ENCODE measurements at regions not wholly inside any gene's neighbourhood (a gene's known extent, or its start where the extent isn't known, plus 50 kb on each side); places are given as distances from the start of the nearest gene placed in this dataset.

DNA sequence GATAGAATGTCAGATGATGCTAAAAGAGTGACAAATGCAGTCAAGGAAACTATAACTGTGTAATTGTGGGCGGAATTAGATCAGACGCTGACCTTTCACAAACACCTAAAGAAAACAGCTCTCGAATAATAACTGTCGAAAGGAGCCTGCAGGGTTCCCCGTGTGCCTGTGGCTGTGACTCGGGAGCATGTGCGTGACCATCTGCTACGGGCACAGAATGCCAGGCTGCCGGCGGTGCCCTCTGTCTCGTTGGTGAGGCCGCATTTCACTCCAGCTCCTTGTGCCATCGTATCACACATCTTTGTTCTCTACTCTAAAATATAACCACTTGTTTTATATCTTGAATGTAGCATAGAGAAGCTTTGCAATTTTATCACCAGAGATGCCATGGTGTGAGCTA lies 267.8 kb upstream of the FMN2 start:
- DNase-seq (ENCODE audit: low spot score in 2 of 2): no peak
- Histone ChIP-seq H3K9me3 (no peaks in the 10 kb centered on the region), H3K27ac (no peak overlapping the region), H3K4me3 (no peak overlapping the region), H3K4me1 (no peaks in the 10 kb centered on the region), H3K27me3 (no peaks in the 10 kb centered on the region), H3K36me3 (no peaks in the 10 kb centered on the region)
- 89% methylated on average over 13 of the region's 13 CpGs for WGBS
- TF ChIP-seq POLR2A (IDR thresholded peaks at IDR 0.05): no peak
- TF ChIP-seq POLR2AphosphoS5 (IDR thresholded peaks at IDR 0.05): no peak

DNA sequence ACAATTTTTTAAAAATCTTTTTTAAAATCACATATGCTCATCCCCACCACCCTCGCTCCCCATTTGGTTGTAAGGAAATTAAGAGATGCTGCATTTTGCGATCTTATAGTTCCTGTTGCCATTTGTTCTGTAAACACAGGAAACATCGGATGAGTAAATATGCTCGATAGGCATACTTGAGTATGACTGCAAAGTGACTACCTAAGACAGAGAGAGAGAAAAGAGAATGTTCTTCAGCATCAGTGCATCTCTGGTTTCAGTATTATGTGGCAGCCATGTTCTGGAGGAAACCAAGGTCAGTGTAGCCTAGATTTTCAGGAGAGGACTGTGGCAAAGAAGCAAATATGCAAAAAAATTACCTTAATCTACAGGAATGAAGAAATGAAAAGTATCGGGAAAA lies 265.5 kb upstream of the FMN2 start:
- 93% methylated on average over 5 of the region's 5 CpGs for WGBS

DNA sequence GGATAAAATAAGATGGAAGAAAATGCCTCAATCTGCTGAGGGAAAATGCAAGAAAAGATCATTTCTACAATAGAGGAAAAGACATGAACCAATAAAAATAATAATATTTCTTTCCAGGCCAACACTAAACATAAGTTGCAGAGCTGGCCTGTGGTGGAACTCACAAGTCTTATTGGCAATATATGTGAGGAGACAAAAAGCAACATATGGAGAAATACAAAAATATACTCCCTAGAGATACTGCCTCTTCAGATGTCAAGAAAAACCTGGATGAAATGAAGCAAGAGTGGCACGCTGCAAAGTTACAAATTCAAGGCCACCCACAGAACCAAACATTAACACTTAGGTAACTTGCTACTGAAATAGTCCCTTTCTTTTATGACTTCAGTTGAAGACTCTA lies 264.9 kb upstream of the FMN2 start:
- TF ChIP-seq POLR2A (IDR thresholded peaks at IDR 0.05) (no peak), POLR2AphosphoS5 (IDR thresholded peaks at IDR 0.05) (no peak), EP300 (IDR thresholded peaks at IDR 0.05) (no peak)
- TF ChIP-seq, protein P1, sequence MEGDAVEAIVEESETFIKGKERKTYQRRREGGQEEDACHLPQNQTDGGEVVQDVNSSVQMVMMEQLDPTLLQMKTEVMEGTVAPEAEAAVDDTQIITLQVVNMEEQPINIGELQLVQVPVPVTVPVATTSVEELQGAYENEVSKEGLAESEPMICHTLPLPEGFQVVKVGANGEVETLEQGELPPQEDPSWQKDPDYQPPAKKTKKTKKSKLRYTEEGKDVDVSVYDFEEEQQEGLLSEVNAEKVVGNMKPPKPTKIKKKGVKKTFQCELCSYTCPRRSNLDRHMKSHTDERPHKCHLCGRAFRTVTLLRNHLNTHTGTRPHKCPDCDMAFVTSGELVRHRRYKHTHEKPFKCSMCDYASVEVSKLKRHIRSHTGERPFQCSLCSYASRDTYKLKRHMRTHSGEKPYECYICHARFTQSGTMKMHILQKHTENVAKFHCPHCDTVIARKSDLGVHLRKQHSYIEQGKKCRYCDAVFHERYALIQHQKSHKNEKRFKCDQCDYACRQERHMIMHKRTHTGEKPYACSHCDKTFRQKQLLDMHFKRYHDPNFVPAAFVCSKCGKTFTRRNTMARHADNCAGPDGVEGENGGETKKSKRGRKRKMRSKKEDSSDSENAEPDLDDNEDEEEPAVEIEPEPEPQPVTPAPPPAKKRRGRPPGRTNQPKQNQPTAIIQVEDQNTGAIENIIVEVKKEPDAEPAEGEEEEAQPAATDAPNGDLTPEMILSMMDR (IDR thresholded peaks at IDR 0.05): no peak
- no peak for DNase-seq (ENCODE audit: low spot score in 2 of 2)
- no peaks in the 10 kb centered on the region for H3K36me3 ChIP-seq
- H3K4me1 ChIP-seq: no peaks in the 10 kb centered on the region
- no peak overlapping the region for H3K4me3 ChIP-seq
- 76% methylated on average over 1 of the region's 1 CpG for WGBS
- H3K27ac ChIP-seq: no peak overlapping the region
- no peaks in the 10 kb centered on the region for H3K9me3 ChIP-seq
- H3K27me3 ChIP-seq: no peaks in the 10 kb centered on the region

More for the DNA sequence above, 265.5 kb upstream of the FMN2 start:
- TF ChIP-seq, protein P1 (IDR thresholded peaks at IDR 0.05): no peak
- TF ChIP-seq EP300 (IDR thresholded peaks at IDR 0.05) (no peak), POLR2AphosphoS5 (IDR thresholded peaks at IDR 0.05) (no peak), POLR2A (IDR thresholded peaks at IDR 0.05) (no peak)
- Histone ChIP-seq H3K27ac (no peak overlapping the region), H3K36me3 (no peaks in the 10 kb centered on the region), H3K27me3 (no peaks in the 10 kb centered on the region), H3K4me1 (no peaks in the 10 kb centered on the region), H3K4me3 (no peak overlapping the region), H3K9me3 (no peaks in the 10 kb centered on the region)
- no peak for DNase-seq (ENCODE audit: low spot score in 2 of 2)

DNA sequence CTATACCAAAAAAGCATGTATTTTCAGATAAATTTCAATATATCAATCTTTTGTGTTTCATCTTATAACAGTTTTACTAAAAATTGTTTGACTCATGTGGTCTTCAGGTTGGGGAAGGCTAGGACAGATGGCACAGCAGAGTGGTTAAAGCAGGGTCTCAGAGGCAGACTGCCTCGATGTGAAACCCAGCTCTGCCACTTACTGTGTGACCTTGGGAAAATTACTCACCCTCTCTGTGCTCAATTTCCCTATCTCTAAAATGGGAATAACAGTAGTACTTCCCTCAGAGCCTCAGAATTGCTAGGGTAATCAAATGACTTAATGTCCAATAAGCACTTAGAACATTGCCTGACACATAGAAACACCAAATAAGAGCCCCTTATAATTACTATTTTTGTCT lies 262.1 kb upstream of the FMN2 start:
- Histone ChIP-seq H3K36me3 (no peaks in the 10 kb centered on the region), H3K4me3 (no peak overlapping the region), H3K9me3 (no peaks in the 10 kb centered on the region), H3K4me1 (no peaks in the 10 kb centered on the region), H3K27ac (no peak overlapping the region), H3K27me3 (no peaks in the 10 kb centered on the region)
- no peak for DNase-seq (ENCODE audit: low spot score in 2 of 2)
- 88% methylated on average over 1 of the region's 1 CpG for WGBS
- TF ChIP-seq POLR2A (IDR thresholded peaks at IDR 0.05) (no peak), EP300 (IDR thresholded peaks at IDR 0.05) (no peak), POLR2AphosphoS5 (IDR thresholded peaks at IDR 0.05) (no peak)
- TF ChIP-seq, protein P1 (IDR thresholded peaks at IDR 0.05): no peak

DNA sequence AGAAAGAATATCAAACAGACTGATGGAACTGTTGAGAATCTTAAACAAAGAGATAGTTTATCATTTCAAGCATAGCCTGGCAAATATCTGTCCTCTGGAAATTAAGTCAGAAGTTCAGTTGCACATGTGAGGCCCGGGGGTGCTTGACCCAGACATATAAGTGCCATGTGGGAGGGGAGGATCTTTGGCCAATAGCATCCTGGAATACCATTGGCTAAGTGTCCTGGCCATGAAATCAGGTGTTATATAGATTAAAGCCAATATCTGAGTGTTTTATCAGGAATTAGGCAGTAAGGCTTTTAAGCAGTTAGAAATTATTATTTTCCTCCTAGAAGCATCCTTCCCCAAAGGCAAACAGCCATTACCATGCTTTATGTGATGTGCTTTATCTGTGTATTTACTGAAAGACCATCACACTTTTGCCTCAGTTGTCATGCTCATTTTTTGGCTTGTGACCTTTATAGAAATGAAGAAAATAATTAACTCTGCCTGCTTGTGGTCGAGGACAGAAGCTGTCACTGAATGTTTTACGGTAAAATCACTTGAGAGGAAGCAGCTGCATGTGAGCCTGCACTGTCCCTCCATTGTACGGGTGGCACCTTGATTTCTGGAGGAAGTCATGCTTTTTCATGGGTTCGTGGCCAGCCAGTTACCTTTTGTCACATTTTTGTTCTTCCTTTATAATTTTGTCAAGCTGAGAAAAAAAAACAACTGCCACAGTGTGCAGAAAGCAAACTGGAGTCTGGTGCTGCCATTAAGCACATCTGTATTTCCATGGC lies 259.9 kb upstream of the FMN2 start:
- H3K36me3 ChIP-seq: no peaks in the 10 kb centered on the region
- no peak for DNase-seq (ENCODE audit: low spot score in 2 of 2)
- WGBS: 46% methylated on average over 5 of the region's 5 CpGs
- no peaks in the 10 kb centered on the region for H3K9me3 ChIP-seq
- H3K4me1 ChIP-seq: no peaks in the 10 kb centered on the region
- no peak overlapping the region for H3K4me3 ChIP-seq
- TF ChIP-seq POLR2AphosphoS5 (IDR thresholded peaks at IDR 0.05): no peak
- no peaks in the 10 kb centered on the region for H3K27me3 ChIP-seq
- no peak overlapping the region for H3K27ac ChIP-seq

DNA sequence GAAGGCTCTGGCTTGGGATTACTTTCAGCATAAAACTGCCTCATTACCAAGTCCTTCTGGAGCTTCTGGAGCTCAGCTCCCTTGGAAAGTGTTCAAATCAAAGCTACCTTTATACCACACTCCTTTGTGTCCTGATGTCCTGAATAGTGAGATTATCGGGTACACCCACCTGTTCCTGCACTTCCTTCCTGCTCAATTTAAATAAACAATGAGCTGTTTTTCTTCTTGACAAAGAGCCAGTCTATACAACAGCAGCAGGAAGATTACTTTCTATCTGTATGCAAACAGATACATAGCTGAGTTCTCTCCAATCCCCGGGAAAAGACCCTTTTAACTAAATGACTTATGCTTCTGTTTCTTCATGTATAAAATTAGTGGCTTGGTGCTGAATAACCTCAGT lies 258.0 kb upstream of the FMN2 start:
- DNase-seq (ENCODE audit: low spot score in 2 of 2): no peak
- Histone ChIP-seq H3K4me3 (no peak overlapping the region), H3K9me3 (no peaks in the 10 kb centered on the region), H3K27ac (no peak overlapping the region), H3K4me1 (no peaks in the 10 kb centered on the region), H3K36me3 (no peaks in the 10 kb centered on the region), H3K27me3 (no peaks in the 10 kb centered on the region)
- WGBS: 54% methylated on average over 2 of the region's 2 CpGs
- TF ChIP-seq POLR2AphosphoS5 (IDR thresholded peaks at IDR 0.05) (no peak), EP300 (IDR thresholded peaks at IDR 0.05) (no peak), POLR2A (IDR thresholded peaks at IDR 0.05) (no peak)
- TF ChIP-seq, protein P1 (IDR thresholded peaks at IDR 0.05): no peak

Measured in suprapubic skin (tissue), 4 donors.